Muscle of leg (tissue), 3 donors: ENCODE measurements at regions not wholly inside any gene's neighbourhood (a gene's known extent, or its start where the extent isn't known, plus 50 kb on each side); places are given as distances from the start of the nearest gene placed in this dataset.

Source experiments
- DNase-seq: peaks from one replicate; pipeline ENCODE4 v3.0.0; 2013
- H3K27ac ChIP-seq: one replicate; pipeline ENCODE4 v1.5.1; 2013; ENCODE audit warnings: mild to moderate bottlenecking, low read length, control low read depth
- H3K27me3 ChIP-seq: one replicate; pipeline ENCODE4 v1.6.1; 2013; ENCODE audit warnings: low read length; ENCODE audit not compliant: control insufficient read depth, insufficient read depth
- H3K36me3 ChIP-seq: one replicate; pipeline ENCODE4 v1.6.1; 2013; ENCODE audit warnings: low read length; ENCODE audit not compliant: control insufficient read depth, insufficient read depth
- H3K4me1 ChIP-seq: one replicate; pipeline ENCODE4 v1.6.1; 2013; ENCODE audit warnings: low read length; ENCODE audit not compliant: control insufficient read depth, insufficient read depth
- H3K4me3 ChIP-seq: one replicate; pipeline ENCODE4 v1.5.1; 2013; ENCODE audit warnings: low read length, control low read depth
- H3K9me3 ChIP-seq: replicated peaks from 2 replicates; pipeline ENCODE4 v1.6.1; 2013; ENCODE audit warnings: low read depth, low read length; ENCODE audit not compliant: control insufficient read depth
- WGBS: methylation state at CpG from one replicate; pipeline ENCODE4 v1.1.5; 2013; ENCODE audit warnings: missing lambda C conversion rate; ENCODE audit not compliant: insufficient coverage; 5-methylcytosine and 5-hydroxymethylcytosine counted together

- H3K4me3 ChIP-seq = no peak overlapping the region
- no peaks in the 10 kb centered on the region for H3K27me3 ChIP-seq
- no peaks in the 10 kb centered on the region for H3K36me3 ChIP-seq
- H3K9me3 ChIP-seq = no peaks in the 10 kb centered on the region
- DNase-seq = no peak
- no peaks in the 10 kb centered on the region for H3K4me1 ChIP-seq
- no peak overlapping the region for H3K27ac ChIP-seq
These were observed 472.9 kb upstream of the COBL start for GRCh38 chr7:51789489-51789888.

- Histone ChIP-seq H3K4me3 (no peak overlapping the region), H3K36me3 (no peaks in the 10 kb centered on the region), H3K9me3 (no peaks in the 10 kb centered on the region), H3K4me1 (no peaks in the 10 kb centered on the region), H3K27me3 (no peaks in the 10 kb centered on the region), H3K27ac (no peak overlapping the region)
- no peak for DNase-seq
- WGBS = no CpG with 5 or more reads among the region's 1 CpG
These were observed 469.7 kb upstream of the COBL start for GRCh38 chr7:51786284-51786683.

- Histone ChIP-seq H3K27me3 (no peaks in the 10 kb centered on the region), H3K36me3 (no peaks in the 10 kb centered on the region), H3K4me3 (no peak overlapping the region), H3K9me3 (no peaks in the 10 kb centered on the region), H3K27ac (no peak overlapping the region), H3K4me1 (no peaks in the 10 kb centered on the region)
- no peak for DNase-seq
- WGBS = 71% methylated on average over 9 of the region's 9 CpGs
These were observed 469.3 kb upstream of the COBL start for GRCh38 chr7:51785876-51786275.

- no peak overlapping the region for H3K27ac ChIP-seq
- H3K4me1 ChIP-seq = no peaks in the 10 kb centered on the region
- no peaks in the 10 kb centered on the region for H3K9me3 ChIP-seq
- no peaks in the 10 kb centered on the region for H3K36me3 ChIP-seq
- DNase-seq = no peak
- no peaks in the 10 kb centered on the region for H3K27me3 ChIP-seq
- WGBS = 86% methylated on average over 1 of the region's 4 CpGs
- H3K4me3 ChIP-seq = no peak overlapping the region
These were observed 468.6 kb upstream of the COBL start for GRCh38 chr7:51785171-51785570.

- Histone ChIP-seq H3K27me3 (no peaks in the 10 kb centered on the region), H3K36me3 (no peaks in the 10 kb centered on the region), H3K27ac (no peak overlapping the region), H3K4me3 (no peak overlapping the region), H3K9me3 (no peaks in the 10 kb centered on the region), H3K4me1 (no peaks in the 10 kb centered on the region)
- DNase-seq = peak; percentile 59
- WGBS = 14% methylated on average over 1 of the region's 2 CpGs
These were observed 466.6 kb upstream of the COBL start for GRCh38 chr7:51783241-51783640.

GRCh38 chr7:51778121-51778520 lies 461.5 kb upstream of the COBL start:
- Histone ChIP-seq H3K9me3 (no peaks in the 10 kb centered on the region), H3K27ac (no peak overlapping the region), H3K4me3 (no peak overlapping the region), H3K4me1 (peaks cover 3% of the 10 kb centered on the region), H3K27me3 (no peaks in the 10 kb centered on the region), H3K36me3 (no peaks in the 10 kb centered on the region)
- peak; percentile 63 for DNase-seq
- WGBS = no CpG with 5 or more reads among the region's 2 CpGs

- H3K27me3 ChIP-seq = no peaks in the 10 kb centered on the region
- no peaks in the 10 kb centered on the region for H3K36me3 ChIP-seq
- H3K27ac ChIP-seq = no peak overlapping the region
- H3K4me3 ChIP-seq = no peak overlapping the region
- no peaks in the 10 kb centered on the region for H3K9me3 ChIP-seq
- WGBS = 63% methylated on average over 6 of the region's 7 CpGs
- H3K4me1 ChIP-seq = peaks cover 3% of the 10 kb centered on the region
- no peak for DNase-seq
These were observed 457.6 kb upstream of the COBL start for GRCh38 chr7:51774178-51774577.

- Histone ChIP-seq H3K4me3 (no peak overlapping the region), H3K27me3 (no peaks in the 10 kb centered on the region), H3K27ac (no peak overlapping the region), H3K4me1 (peaks cover under 1% of the 10 kb centered on the region), H3K9me3 (no peaks in the 10 kb centered on the region), H3K36me3 (no peaks in the 10 kb centered on the region)
- no peak for DNase-seq
- 54% methylated on average over 2 of the region's 2 CpGs for WGBS
These were observed 455.6 kb upstream of the COBL start for GRCh38 chr7:51772190-51772589.

- DNase-seq = no peak
- Histone ChIP-seq H3K27ac (no peak overlapping the region), H3K4me3 (no peak overlapping the region), H3K9me3 (no peaks in the 10 kb centered on the region), H3K36me3 (no peaks in the 10 kb centered on the region), H3K27me3 (no peaks in the 10 kb centered on the region), H3K4me1 (no peaks in the 10 kb centered on the region)
- no CpG with 5 or more reads among the region's 2 CpGs for WGBS
These were observed 448.4 kb upstream of the COBL start for GRCh38 chr7:51764976-51765375.

- no peak for DNase-seq
- Histone ChIP-seq H3K36me3 (no peaks in the 10 kb centered on the region), H3K4me3 (no peak overlapping the region), H3K9me3 (no peaks in the 10 kb centered on the region), H3K4me1 (no peaks in the 10 kb centered on the region), H3K27me3 (no peaks in the 10 kb centered on the region), H3K27ac (no peak overlapping the region)
- 57% methylated on average over 1 of the region's 2 CpGs for WGBS
These were observed 443.4 kb upstream of the COBL start for GRCh38 chr7:51759985-51760384.

- no peak overlapping the region for H3K27ac ChIP-seq
- DNase-seq = no peak
- H3K4me1 ChIP-seq = no peaks in the 10 kb centered on the region
- no peaks in the 10 kb centered on the region for H3K36me3 ChIP-seq
- 82% methylated on average over 5 of the region's 6 CpGs for WGBS
- no peaks in the 10 kb centered on the region for H3K9me3 ChIP-seq
- no peaks in the 10 kb centered on the region for H3K27me3 ChIP-seq
- H3K4me3 ChIP-seq = no peak overlapping the region
These were observed 441.4 kb upstream of the COBL start for GRCh38 chr7:51757960-51758359.
